DMS114 treated with DMSO at 0.1 percent for 48 hours (cell line): ENCODE measurements at regions not wholly inside any gene's neighbourhood (a gene's known extent, or its start where the extent isn't known, plus 50 kb on each side); places are given as distances from the start of the nearest gene placed in this dataset.

Experiments
- DNase-seq: peaks from one replicate; lab custom pipeline; 2025; ENCODE audit not compliant: unreplicated experiment; lab: John Stamatoyannopoulos, UW

DNA sequence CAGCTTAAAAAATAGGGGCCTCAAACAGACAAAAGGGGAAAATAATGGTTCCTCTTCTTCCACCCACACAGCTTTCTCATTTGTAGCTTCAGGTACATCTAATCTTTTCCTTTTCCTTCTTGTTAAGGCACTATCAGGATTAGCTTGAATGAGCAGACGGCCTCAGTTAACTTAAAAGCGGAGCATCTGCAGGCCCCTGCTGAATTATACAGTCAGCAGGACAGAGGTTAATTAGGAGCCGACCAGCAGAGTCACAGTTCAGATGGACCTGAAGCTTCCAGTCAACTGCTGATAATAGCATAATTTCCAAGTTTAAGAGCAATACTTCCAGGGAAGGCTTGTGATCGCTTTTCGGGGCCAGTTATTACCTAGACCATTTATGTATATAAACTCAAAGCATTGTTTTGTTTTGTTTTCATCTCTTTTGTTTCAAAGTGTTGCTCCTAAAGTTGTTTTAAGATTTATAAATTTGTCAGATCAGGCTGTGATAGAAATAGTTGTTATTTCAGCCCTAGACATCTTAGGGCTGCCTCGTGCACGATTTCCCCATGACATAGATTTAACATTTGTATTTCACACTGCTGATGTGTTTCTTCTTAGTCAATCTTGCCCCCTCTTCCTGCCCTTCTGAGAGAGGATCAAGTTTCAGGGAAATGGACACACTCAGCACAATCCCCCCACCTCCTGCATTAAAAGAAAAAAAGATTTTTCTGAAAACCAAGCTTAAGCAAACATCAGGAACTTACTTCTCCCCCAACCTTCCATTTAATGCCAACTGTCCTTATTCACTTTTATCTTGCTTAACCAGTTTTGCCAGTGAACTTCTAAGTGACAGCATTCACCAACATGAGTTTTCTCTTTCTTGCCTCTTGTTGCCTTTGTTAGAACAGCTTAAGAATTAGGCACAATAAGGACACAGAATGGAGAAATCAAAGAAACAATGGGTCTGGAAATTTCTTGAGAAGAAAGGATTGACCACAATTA, 449.8 kb downstream of the ARHGEF28 start:
- DNase-seq: no peak

DNA sequence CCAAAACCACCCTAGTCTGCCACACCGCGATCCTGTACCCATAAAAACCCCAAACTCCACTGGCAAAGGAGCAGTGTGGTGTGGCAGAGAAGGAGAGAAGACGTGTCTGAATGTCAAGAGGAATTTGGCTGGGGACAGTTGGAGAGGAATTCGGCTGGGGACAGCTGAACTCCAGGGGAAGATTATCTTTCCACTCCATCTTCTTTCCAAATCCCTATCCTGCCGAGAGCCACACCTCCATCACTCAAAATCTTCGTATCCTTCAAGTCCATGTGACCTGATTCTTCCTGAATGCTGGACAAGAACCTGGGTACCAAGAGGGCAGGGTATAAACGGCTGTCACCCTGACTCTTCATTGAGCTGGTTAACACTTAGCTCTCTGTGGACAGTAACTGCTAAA, 448.1 kb downstream of the ARHGEF28 start:
- DNase-seq: no peak

DNA sequence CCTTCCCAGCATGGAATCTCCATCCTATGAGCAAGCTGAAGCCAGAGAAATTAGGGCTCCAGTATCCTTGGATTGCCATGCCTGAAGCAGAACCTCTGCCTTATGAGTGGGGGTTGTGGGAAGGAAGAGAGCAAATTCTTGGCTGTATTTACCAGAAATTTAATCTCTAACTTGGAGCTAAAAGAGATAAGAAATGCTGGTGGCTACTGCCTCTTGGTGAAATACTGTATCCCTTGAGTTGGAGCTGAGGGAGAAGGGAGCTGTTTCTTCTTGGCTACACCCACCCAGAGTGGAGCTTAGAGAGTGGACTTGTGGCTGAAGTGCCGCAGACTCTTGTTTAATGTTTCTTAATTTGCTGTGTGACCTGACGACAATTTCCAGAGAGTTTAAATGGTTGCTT, 447.3 kb downstream of the ARHGEF28 start:
- no peak for DNase-seq

DNA sequence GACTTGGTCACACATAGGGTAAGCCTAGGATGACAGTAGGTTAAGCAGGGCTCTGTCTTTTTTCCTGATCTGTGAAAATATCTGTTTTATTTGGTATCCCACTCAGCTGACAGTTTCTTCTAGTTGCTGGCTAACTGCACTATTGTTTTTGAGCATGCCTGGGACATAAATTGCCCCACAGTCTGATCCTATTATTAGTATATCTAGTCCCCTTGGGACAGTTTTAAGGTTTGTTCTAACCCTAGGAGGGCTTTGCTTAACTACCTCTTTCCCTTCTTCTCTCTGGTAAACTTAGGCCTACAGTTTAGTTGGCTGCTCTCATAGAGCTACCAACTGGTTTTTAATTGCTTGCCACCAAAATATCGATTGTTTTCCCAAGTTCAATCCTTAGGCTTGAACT, 446.6 kb downstream of the ARHGEF28 start:
- no peak for DNase-seq

DNA sequence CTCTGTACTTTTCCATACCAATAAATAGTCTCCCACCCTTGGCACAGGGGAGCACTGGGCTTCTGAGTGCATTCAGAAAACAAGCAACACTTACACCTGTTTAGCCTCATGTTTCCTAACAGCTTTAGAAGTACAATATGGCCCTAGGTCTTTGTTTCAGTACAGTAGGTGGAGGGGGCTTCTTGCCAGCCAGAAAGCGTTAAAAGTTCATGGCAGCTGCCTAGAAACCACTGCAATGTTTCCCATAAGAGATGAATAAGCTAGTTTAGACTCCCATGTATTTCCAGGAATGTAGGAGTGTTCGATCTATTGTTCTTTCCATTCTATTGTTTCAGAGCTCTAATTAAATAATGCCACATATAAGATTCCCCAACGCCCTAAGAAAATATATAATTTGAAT, 444.8 kb downstream of the ARHGEF28 start:
- no peak for DNase-seq

DNA sequence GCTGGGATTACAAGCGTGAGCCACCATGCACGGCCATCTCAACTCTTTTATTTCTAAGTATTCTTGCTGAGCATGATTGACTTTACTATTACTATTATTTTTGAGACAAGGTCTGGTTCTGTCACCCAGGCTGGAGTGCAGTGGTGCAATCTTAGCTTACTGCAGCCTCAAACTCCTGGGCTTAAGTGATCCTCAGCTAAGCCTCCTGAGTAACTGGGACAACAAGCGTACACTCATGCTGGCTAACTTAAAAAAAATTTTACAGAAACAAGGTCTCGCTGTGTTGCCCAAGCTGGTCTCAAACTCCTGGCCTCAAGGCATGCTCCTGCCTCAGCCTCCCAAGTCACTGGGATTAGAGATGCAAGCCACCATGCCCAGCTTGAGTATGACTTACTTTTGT, 443.7 kb downstream of the ARHGEF28 start:
- no peak for DNase-seq

DNA sequence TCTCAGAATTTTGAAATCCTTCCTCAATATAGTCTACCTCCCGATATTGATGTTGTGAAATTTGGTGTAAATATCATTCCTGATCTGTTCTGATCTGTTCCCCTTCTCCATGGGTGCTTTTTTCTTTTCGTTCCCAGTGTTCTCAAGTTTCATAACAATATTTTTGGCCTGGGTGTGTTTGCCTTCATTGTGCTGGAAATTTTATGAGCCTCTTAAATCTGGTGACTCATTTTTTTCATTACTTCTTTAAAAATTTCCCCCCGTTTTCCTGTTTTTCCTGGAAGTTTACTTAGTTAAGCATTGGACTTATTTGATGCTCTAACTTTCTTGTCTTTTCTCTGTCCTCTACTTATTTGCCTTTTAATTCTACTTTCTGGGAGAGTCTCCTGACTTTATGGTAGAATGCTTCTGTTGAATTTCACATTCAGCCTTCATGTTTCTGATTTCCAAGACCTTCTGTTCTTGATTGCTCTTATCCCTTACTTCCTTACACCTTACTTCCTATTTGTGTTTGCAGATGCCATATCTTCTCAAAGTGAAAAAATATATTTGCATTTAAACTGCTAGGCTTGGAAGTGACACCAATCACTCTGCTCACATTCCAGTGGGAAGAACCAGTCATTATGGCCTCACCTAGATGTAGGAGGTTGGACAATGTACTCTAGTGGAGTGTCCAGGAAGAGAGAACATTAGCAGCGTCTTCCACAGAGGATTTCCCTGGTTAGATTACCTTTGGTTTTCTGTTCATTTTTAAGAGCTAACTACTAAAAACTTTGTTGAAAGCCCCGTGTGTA, 441.9 kb downstream of the ARHGEF28 start:
- no peak for DNase-seq

DNA sequence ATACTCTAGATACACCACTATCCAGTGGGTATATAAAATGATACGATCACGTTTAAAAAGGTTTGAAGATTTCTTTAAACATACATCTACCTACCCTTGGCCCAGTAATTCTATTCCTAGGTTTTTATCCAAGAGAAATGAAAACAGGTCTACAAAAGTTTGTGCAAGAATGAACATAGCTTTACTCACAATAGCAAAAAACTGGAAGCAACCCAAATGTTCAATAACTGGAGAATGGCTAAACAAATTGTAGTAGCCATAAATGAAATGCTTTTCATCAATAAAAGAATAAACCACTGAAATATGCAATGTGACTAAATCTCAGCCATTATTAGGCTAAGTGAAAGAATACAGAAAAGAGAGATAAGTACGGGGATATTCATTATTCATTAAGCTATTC, 438.9 kb downstream of the ARHGEF28 start:
- DNase-seq: no peak

DNA sequence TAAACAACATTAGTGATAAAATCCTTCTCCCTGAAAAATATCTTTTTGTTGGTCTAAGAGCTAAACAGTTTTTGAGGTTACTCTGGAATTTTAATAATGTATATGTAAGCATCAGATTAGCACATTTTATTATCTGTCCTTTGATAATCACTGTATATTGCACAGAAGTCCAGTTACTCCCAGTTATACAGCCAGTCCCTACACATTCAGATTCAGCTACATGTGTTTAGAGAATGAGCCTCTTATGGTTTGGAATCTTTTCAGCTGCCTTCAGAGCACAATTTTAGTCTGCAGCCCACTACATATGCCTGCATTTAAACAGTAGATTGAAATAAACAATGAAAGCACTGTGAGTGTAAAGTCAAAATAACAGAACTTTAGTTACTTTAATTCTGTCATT, 438.2 kb downstream of the ARHGEF28 start:
- DNase-seq: no peak

DNA sequence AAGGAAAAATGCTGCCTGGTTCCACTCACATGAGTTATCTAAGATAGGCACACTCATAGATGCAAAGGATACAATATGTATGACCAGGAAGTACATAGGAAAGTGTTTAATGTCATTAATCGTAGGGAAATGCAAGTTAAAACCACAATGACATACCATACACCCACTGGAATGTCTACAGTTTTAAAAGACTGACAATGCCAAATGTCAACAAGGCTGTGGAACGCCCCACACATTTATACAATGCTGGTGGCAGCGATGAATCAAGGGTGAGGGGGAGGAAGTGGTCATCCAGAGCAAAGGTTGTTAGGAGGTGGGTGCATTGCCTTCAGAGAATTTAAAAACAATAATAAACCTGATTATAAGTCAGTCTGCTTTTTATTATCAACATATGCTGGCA, 437.8 kb downstream of the ARHGEF28 start:
- no peak for DNase-seq

DNA sequence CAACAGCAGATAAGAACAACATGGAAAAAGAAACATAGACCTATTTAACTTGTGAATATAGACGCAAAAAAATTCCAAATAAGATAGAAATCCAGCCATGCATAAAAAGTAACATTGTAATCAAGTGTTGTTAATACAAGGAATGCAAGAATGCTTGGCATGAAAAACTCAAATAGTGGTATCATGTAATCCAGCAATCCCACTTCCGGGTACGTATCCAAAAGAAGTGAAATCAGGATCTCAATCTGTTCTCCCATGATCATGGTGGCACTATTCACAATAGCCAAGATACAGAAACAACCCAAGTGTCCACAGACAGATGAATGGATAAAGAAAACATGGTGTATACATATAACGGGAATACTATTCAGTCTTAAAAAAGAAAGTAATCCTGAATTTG, 437.4 kb downstream of the ARHGEF28 start:
- DNase-seq: no peak

DNA sequence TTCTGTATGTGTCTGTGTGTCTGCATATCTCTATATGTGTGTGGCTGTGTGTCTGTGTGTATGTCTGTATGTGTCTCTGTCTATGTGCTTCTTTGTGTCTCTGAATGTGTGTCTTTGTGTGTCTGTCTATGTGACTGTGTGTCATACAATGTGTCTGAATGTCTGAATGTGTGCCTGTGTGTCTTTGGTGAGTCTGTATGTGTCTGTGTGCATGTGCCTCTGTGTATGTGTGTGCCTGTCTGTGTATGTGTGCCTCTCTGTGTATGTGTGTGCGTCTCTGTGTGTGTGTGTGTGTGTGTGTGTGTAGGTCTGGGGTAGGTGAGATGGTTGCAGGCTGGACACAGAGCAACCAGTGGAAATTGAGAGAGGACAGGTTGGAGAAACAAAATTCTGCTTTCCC, 435.3 kb downstream of the ARHGEF28 start:
- no peak for DNase-seq

DNA sequence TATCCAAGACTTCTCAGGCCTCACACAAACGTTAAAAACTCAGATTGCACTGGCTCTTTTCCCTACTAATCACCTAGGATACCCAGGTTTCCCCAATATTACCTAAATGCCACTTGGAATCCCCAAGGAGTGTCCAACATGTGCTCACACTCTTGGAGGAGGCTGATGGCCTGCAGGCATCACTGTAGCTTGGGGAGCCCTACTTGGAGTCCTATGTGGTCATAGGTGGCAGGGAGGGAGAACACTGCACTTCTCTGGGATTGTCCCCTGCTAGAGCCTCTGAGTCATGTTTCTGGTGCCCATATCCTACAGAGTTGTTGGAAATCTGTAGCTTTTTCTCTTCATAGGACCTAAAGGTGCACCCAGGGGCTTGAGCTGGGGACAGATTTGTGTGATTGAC, 433.7 kb downstream of the ARHGEF28 start:
- DNase-seq: no peak

DNA sequence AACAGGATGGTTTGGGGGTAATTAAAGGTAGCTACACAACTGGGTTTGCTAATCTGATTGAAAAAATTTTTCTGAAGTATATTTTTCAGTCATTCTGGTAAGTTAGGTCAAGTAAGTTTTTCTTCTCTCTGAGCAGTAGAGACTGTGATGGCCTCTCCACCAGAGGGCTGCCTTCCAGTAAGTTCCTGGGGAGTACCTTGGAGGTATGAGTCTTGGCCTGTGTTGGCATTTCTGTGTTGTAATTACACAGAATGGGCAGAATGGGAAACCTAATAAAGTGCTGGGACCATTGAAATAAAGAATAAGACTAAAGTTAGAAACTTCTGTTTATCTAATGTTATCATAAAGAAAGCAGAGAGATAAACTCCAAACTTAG, 430.8 kb downstream of the ARHGEF28 start:
- DNase-seq: no peak

DNA sequence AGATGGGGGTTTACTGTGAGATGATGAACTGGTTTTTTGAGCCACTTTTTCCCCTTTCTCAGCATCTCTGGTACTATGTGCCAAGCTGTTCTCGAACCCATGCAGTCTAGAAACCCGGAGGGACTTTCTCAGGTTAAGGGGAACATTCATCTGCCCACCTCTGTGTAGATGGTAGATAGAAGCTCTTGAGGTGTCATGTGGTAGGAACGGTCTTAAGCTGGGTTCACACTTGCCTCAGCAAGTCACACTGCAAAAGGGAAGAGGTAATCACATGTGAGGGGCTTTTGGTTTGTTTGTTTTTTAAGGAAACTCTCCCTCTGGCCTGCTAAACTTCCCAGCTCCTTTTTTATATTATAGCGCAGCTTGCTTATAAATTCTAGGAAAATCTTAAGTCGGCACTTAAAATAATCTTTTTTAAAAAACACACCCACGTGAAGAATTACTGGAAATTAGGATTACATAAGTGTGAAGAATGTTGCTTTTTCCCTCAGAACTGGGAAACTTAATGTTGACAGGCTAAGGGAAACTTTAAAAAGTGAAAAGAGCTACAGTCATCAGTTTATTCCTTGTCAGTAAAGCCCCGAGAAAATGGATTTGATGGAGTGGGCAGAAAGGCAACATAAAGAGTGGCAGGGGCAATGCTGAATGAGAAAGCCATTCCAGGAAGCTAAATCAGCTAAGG, 430.3 kb downstream of the ARHGEF28 start:
- DNase-seq: no peak

DNA sequence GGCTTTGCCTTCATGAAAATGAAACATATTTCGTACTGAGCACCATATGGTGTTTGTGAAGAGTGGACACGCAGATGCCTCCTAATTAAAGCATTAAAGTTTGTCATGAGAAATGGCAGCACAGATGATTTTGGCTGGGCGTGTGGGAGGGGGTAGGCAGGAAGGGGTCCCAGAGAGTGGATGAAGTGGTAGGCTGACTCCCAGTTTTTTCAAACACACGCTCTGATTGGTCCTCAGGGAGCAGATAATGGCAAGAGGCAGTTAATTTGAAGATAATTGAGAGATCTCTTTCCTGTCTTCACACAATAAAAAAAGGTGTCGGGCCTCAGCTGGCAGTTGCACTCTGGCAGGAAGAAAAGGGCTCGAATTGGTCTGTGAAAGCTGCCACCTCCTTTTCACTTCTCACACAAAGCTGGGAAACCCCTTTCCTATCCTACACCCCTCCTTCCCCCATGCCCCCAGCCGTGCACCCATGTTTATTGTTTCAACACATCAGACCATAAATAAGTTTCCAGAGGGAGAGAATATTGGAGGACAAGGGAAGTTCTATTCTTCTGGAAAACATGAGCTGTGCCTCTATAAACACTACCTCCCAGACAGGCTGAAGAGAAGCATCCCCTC, 429.6 kb downstream of the ARHGEF28 start:
- DNase-seq: no peak

DNA sequence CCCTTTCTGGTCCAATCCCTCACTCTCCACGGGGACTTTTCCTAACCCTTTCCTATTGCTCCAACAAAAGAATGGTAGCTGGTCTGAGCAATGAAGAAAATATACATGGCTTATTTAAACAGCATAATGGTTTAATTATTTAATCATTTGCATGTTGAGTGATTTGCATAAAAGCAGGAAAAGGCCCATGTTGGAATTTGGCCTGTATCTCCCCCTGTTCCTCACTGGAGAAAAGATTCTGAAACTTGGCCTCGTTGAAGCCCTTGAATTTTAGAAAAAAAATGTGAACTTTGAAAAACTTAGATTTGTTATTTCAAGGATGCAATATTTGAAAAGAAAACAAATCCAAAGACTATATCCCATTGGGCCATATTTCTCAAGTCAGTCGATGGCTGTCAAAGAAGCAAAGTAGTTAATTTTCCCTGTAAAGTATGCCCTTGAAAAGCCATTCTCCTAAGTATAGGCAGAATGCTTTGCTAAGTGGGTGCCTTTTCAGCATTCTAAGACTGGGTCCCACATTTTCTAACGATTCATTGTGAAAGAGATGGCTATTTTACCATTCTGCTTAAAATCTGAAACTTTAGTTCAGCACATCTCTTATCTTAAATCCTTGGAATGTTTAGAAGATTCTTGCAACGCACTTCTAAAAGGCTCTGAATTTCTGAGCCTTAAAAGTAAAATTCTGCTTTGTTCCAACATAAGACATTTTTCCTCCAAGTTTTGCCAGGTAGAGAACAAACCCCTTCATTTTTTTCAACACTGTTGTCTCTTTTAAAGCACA, 428.8 kb downstream of the ARHGEF28 start:
- DNase-seq: no peak

DNA sequence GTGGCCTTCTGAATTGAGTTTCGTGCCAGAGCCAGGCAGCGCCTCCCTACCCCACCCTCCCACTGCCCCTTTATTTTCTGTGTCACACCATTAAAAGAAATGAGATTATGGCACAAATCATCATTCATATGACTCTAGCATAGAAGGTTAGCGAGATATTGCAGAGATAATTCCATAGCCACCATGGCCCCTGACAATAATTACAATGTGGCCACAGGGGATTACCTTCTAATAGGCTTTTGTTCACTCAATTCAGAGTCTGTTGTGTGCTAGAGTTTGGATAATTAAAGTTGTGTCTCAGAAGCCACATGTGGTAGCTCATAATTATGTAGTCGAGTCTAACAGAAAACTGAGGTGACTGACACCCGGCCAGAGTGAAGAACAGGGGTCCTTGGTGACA, 428.1 kb downstream of the ARHGEF28 start:
- no peak for DNase-seq

DNA sequence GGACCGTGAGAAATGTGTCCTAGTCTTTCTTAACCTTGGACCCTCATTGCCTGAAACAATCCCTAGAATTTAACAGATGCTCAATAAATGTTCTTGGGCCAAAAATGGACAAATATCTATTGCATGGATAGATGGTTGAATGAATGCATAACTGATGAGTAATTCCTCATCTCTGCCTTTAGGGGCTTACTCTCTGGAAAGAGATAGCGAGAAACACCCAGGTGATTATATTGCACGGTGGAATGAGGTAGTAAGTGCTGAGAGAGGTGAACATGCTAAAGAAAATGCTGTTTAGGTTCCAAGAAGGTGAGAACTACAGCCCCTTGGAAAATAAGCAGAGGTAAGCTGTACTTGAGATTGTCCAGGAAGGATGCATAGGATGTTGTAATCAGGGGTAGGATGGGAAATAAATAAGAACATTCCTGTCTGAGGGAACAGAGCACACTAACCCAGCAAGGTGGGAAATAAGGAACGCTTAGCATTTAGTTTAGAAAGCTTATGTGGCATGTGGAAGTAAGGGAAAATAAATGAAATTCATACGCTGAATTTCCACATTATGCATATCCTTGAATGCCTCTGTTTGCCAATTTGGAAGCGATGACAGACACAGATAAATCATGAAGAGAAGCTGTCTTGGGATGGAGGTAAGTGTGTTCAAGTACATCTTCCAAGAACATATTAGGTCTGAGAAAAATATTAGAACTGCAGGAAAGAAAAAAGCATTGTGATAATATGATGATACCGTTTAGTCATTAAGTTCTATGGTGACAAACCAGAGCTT, 426.6 kb downstream of the ARHGEF28 start:
- no peak for DNase-seq

DNA sequence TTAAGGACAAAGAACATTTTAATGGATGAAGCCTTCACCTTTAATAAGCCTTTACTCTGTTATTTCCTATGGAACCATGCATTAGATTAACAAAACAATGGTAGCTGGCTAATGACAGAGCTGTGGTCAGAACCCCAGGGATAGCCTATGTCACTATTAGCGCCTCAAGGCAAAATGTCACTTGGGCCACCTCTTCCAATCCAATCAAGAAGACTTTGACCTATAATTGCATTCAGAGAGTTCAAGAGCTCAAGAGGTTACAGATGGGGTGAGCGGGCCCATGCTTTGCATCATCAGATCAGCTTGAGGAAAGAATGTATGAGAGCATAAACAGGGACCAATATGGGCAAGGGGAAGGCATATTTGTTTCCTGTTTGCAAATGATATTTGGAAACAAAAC, 425.1 kb downstream of the ARHGEF28 start:
- no peak for DNase-seq
